Cardiac muscle cell (in vitro differentiated cells and primary cell): ENCODE measurements at regions not wholly inside any gene's neighbourhood (a gene's known extent, or its start where the extent isn't known, plus 50 kb on each side); places are given as distances from the start of the nearest gene placed in this dataset.

Source experiments
- DNase-seq, 2 donors: peaks; one replicate each; pipeline versions ENCODE4 v3.0.0 to v3.0.0-alpha.2; 2010 to 2017; ENCODE audit warnings: low read depth in 1 of 2, low spot score in 1 of 2
- H3K27ac ChIP-seq: fragments of 200-600 bp; sonication (generic); 2 replicates; pipeline ENCODE4 v1.5.1; 2016
- H3K27me3 ChIP-seq: fragments of 200-600 bp; sonication (generic); 2 replicates; pipeline ENCODE4 v1.6.0; 2016; ENCODE audit warnings: control low read depth
- H3K36me3 ChIP-seq: fragments of 200-600 bp; sonication (generic); 2 replicates; pipeline ENCODE4 v1.5.1; 2016; ENCODE audit warnings: control low read depth
- H3K4me1 ChIP-seq: fragments of 200-600 bp; sonication (generic); 2 replicates; pipeline ENCODE4 v1.8.1; 2017; ENCODE audit warnings: low read depth, mild to moderate bottlenecking, mixed run types
- H3K4me3 ChIP-seq: fragments of 200-600 bp; sonication (generic); 2 replicates; pipeline ENCODE4 v1.5.1; 2016; ENCODE audit warnings: mild to moderate bottlenecking
- H3K9me3 ChIP-seq: fragments of 200-600 bp; sonication (generic); 2 replicates; pipeline ENCODE4 v1.5.1; 2017; ENCODE audit warnings: low read depth, mild to moderate bottlenecking, control low read depth
- TF ChIP-seq, protein P1 (sequence below): IDR thresholded peaks from 2 replicates; pipeline ENCODE4 v1.5.1; 2012; ENCODE audit warnings: low read depth, mild to moderate bottlenecking, low read length

DNA sequence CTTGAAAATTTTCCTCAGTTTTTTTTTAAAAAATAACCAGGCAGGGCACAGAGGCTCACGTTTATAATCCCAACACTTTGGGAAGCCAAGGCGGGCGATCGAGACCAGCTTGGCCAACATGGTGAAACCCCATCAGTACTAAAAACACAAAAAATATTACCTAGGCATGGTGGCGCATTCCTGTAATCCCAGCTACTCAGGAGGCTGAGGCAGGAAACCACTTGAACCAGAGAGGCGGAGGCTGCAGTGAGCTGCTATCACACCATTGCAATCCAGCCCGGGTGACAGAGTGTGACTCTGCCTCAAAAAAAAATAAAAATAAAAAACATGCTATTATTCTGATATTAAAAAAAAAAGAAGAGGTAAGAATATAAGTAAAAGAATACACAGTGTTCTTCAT lies 191.0 kb downstream of the ZEB2 start:
- no peaks in the 10 kb centered on the region for H3K9me3 ChIP-seq
- no peak overlapping the region for H3K4me3 ChIP-seq
- no peaks in the 10 kb centered on the region for H3K36me3 ChIP-seq
- no peak overlapping the region for H3K27ac ChIP-seq
- TF ChIP-seq, protein P1, sequence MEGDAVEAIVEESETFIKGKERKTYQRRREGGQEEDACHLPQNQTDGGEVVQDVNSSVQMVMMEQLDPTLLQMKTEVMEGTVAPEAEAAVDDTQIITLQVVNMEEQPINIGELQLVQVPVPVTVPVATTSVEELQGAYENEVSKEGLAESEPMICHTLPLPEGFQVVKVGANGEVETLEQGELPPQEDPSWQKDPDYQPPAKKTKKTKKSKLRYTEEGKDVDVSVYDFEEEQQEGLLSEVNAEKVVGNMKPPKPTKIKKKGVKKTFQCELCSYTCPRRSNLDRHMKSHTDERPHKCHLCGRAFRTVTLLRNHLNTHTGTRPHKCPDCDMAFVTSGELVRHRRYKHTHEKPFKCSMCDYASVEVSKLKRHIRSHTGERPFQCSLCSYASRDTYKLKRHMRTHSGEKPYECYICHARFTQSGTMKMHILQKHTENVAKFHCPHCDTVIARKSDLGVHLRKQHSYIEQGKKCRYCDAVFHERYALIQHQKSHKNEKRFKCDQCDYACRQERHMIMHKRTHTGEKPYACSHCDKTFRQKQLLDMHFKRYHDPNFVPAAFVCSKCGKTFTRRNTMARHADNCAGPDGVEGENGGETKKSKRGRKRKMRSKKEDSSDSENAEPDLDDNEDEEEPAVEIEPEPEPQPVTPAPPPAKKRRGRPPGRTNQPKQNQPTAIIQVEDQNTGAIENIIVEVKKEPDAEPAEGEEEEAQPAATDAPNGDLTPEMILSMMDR = no peak
- DNase-seq = no peak
- H3K4me1 ChIP-seq = peaks cover 7% of the 10 kb centered on the region
- no peaks in the 10 kb centered on the region for H3K27me3 ChIP-seq

DNA sequence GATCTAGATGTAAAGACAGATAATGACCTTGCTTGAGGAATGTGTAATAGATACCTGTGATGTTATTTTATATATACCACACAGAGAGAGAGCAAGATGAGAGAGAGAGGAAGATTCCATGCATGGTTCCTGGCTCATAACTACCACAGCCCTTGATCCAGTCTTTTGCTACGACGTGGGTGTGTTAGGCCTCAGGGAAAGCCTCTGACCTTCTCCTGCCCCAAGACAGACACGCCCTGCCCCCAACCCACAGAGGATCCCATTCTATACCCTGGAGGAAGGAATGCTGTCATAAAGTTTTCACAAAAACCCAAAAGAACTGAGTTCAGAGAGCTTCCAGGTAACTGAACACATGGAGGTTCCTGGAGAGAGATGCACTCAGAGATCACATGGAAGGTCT lies 193.1 kb downstream of the ZEB2 start:
- no peaks in the 10 kb centered on the region for H3K9me3 ChIP-seq
- DNase-seq = no peak
- TF ChIP-seq, protein P1 = no peak
- H3K27ac ChIP-seq = no peak overlapping the region
- H3K4me1 ChIP-seq = peaks cover 7% of the 10 kb centered on the region
- no peaks in the 10 kb centered on the region for H3K27me3 ChIP-seq
- H3K36me3 ChIP-seq = no peaks in the 10 kb centered on the region
- no peak overlapping the region for H3K4me3 ChIP-seq

DNA sequence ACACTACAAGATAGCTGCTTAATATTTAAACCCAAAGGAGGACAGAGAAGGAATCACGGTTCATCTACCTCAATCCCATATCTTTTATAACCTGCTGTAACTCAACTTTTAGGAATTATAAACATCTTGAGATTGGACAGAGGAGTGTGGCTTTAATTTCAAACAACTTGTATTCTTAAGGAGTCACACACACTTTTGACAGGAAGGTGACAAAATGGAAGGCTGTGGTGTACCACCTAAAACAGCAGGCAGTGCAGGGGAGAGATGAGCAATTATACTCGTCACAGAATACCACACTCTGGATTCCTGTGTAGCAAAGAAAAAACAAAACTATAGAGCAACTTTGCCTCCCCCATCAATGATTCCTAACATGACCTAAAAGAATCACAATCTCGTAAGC lies 194.8 kb downstream of the ZEB2 start:
- no peak for DNase-seq
- Histone ChIP-seq H3K36me3 (no peaks in the 10 kb centered on the region), H3K4me3 (no peak overlapping the region), H3K4me1 (peaks cover 7% of the 10 kb centered on the region), H3K27ac (no peak overlapping the region), H3K9me3 (no peaks in the 10 kb centered on the region), H3K27me3 (no peaks in the 10 kb centered on the region)
- TF ChIP-seq, protein P1 = no peak

DNA sequence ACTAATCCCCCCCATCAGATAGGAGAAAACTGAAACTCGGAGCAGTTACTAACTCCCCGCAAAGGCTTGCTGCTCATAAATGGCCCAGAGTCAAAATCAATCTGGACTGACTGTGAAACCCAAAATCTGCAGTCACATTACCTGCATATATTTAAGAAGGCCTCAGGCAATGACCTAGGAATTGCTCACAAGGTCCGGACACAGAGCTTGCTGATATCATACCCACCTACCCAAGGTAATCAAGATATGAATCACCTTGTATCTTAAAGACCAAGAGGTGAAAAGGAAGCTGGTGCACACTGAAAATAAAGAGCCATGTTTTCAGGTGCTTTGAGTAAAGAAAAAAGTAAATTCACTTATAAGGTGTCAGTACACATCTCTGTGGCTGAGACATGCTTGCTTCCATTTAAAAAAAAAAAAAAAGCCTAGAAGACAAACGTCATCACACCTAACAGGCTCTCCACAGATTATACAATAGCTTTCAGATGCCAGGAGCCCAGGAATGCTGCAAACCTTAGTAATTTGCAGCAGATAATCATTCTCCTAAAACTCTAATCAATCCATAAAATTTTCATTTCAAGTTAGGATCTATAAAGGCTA lies 195.4 kb downstream of the ZEB2 start:
- no peak overlapping the region for H3K27ac ChIP-seq
- TF ChIP-seq, protein P1 = no peak
- no peaks in the 10 kb centered on the region for H3K27me3 ChIP-seq
- DNase-seq = no peak
- H3K4me1 ChIP-seq = peaks cover 7% of the 10 kb centered on the region
- no peak overlapping the region for H3K4me3 ChIP-seq
- H3K36me3 ChIP-seq = no peaks in the 10 kb centered on the region
- no peaks in the 10 kb centered on the region for H3K9me3 ChIP-seq

DNA sequence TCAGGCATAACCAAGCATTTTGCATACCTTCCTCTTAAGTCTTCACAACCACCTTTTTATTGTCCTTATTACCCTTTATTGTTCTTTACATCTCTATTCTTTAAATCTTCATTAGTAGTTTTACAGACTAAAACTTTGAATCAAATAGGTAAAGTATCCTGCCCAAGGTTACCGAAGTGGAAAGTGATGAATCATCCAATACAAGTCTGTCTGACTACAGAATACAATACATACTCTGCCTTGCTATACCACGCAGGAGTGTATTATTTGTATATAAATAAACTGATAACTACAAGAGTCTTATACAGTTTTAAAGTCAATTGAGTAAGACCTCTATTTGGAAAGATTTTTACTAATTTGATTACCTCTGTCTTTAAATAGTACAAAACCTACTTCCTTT lies 196.0 kb downstream of the ZEB2 start:
- TF ChIP-seq, protein P1 = no peak
- no peak for DNase-seq
- peaks cover 7% of the 10 kb centered on the region for H3K4me1 ChIP-seq

More for the DNA sequence above, 196.0 kb downstream of the ZEB2 start:
- Histone ChIP-seq H3K27me3 (no peaks in the 10 kb centered on the region), H3K4me3 (no peak overlapping the region), H3K36me3 (no peaks in the 10 kb centered on the region), H3K27ac (no peak overlapping the region), H3K9me3 (no peaks in the 10 kb centered on the region)
